ENCODE measurements at regions not wholly inside any gene's neighbourhood (a gene's known extent, or its start where the extent isn't known, plus 50 kb on each side); places are given as distances from the start of the nearest gene placed in this dataset.

GRCh38 chr1:62995173-62995572 is 211.2 kb downstream of the ATG4C start:
- TF ChIP-seq POLR2AphosphoS5 (IDR thresholded peaks at IDR 0.05; ENCODE audit: low read depth, low read length) (no peak), POLR2A (IDR thresholded peaks at IDR 0.05; ENCODE audit: low read depth, low read length) (no peak), SPI1 (IDR thresholded peaks at IDR 0.05; ENCODE audit: low read depth, low read length) (no peak)

Measured in GM12891 (cell line).